Lower leg skin (tissue), 3 donors: ENCODE measurements at regions not wholly inside any gene's neighbourhood (a gene's known extent, or its start where the extent isn't known, plus 50 kb on each side); places are given as distances from the start of the nearest gene placed in this dataset.

Experiments used
- POLR2A ChIP-seq, 2 donors: fragments of 450-650 bp; IDR thresholded peaks; one replicate each; pipeline ENCODE4 v1.6.1; 2016 to 2017; ENCODE audit warnings: antibody characterized with exemption in 2 of 2, mild to moderate bottlenecking in 1 of 2, moderate library complexity in 1 of 2
- TF ChIP-seq, protein P1 (sequence below), 3 donors: fragments of 450-650 bp; IDR thresholded peaks; one replicate each; pipeline ENCODE4 v1.5.1; 2016; ENCODE audit warnings: antibody characterized with exemption in 3 of 3, mild to moderate bottlenecking in 3 of 3, moderate library complexity in 2 of 3

DNA sequence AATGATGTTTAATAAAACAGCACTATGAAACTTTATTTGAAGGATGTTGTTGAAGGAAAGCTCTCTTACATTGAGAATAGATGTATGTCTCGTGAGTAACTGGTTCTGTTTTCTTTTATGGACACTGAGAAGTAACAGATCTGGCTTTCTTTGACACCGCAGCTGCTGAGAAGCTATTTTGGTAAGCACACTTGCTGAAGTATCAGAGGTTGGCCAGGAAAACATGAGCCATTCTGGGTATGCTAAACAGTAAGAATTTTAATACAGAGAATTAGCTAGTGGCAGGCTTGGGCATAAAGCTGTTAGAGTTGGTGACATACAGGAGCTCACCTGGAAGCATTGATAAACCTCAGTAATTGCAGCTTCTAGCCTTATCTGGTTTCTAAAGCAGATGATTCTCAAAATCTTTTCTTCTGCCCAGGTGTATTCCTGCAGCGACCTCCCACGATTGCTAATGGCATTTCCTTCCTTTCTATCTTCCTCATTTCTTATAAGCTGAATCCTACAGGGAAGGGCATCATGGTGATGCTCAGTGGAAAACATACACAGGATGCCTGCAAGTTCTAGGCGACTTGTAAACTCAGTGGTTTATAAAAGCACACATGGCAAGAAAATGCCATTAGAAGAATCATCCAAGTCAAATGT, 291.6 kb upstream of the SLC16A7 start:
- TF ChIP-seq, protein P1, sequence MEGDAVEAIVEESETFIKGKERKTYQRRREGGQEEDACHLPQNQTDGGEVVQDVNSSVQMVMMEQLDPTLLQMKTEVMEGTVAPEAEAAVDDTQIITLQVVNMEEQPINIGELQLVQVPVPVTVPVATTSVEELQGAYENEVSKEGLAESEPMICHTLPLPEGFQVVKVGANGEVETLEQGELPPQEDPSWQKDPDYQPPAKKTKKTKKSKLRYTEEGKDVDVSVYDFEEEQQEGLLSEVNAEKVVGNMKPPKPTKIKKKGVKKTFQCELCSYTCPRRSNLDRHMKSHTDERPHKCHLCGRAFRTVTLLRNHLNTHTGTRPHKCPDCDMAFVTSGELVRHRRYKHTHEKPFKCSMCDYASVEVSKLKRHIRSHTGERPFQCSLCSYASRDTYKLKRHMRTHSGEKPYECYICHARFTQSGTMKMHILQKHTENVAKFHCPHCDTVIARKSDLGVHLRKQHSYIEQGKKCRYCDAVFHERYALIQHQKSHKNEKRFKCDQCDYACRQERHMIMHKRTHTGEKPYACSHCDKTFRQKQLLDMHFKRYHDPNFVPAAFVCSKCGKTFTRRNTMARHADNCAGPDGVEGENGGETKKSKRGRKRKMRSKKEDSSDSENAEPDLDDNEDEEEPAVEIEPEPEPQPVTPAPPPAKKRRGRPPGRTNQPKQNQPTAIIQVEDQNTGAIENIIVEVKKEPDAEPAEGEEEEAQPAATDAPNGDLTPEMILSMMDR (IDR thresholded peaks at IDR 0.05), result no peak
- TF ChIP-seq POLR2A (IDR thresholded peaks at IDR 0.05), result no peak
